GM12864 (cell line): ENCODE measurements at regions not wholly inside any gene's neighbourhood (a gene's known extent, or its start where the extent isn't known, plus 50 kb on each side); places are given as distances from the start of the nearest gene placed in this dataset.

Experiments used
- DNase-seq: peaks from one replicate; pipeline ENCODE4 v3.0.0-alpha.2; 2011; ENCODE audit warnings: low read depth
- H3K4me3 ChIP-seq: 2 replicates; pipeline ENCODE4 v1.5.1; 2011; ENCODE audit warnings: mild to moderate bottlenecking, low read depth, low read length, control low read depth
- TF ChIP-seq, protein P1 (sequence below): IDR thresholded peaks from 2 replicates; pipeline ENCODE4 v1.5.1; 2011; ENCODE audit warnings: low read depth, mild to moderate bottlenecking, moderate library complexity, low read length, control low read depth, inconsistent platforms; ENCODE audit errors: missing control alignments

DNA sequence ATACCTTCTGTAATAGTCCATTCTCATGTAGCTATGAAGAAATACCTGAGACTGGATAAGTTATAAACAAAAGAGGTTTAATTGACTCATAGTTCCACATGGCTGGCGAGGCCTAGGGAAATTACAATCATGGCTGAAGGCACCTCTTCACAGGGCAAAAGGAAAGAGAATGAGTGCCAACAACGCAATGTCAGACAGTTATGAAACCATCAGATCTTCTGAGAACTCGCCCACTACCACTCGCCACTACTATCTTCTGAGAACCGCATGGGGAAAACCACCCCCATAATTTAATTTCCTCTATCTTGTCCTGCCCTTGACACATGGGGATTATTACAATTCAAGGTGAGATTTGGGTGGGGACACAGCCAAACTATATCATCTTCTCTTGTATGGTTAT is 406.8 kb upstream of the CBLB start:
- TF ChIP-seq, protein P1, sequence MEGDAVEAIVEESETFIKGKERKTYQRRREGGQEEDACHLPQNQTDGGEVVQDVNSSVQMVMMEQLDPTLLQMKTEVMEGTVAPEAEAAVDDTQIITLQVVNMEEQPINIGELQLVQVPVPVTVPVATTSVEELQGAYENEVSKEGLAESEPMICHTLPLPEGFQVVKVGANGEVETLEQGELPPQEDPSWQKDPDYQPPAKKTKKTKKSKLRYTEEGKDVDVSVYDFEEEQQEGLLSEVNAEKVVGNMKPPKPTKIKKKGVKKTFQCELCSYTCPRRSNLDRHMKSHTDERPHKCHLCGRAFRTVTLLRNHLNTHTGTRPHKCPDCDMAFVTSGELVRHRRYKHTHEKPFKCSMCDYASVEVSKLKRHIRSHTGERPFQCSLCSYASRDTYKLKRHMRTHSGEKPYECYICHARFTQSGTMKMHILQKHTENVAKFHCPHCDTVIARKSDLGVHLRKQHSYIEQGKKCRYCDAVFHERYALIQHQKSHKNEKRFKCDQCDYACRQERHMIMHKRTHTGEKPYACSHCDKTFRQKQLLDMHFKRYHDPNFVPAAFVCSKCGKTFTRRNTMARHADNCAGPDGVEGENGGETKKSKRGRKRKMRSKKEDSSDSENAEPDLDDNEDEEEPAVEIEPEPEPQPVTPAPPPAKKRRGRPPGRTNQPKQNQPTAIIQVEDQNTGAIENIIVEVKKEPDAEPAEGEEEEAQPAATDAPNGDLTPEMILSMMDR: no peak
- no peak for DNase-seq
- H3K4me3 ChIP-seq: no peak overlapping the region

DNA sequence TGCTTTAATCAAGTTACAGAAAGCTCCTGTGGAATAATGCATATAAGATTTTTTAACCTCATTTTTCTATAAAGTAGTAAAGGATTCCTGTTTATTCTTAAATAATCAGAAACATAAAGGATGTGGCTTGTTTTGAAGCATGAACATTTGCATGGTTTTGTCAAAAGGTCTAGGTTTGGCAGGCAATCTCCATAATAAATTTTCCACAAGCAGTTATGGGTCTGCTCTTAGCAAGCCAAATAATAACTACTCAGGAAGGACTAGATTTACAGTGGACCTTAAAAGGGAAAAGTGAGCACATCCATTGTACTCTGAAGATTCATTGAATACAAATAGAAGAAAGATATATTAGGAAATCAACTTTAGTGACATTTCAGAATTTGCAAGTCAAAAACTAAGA is 407.3 kb upstream of the CBLB start:
- no peak overlapping the region for H3K4me3 ChIP-seq
- TF ChIP-seq, protein P1: no peak
- DNase-seq: no peak

DNA sequence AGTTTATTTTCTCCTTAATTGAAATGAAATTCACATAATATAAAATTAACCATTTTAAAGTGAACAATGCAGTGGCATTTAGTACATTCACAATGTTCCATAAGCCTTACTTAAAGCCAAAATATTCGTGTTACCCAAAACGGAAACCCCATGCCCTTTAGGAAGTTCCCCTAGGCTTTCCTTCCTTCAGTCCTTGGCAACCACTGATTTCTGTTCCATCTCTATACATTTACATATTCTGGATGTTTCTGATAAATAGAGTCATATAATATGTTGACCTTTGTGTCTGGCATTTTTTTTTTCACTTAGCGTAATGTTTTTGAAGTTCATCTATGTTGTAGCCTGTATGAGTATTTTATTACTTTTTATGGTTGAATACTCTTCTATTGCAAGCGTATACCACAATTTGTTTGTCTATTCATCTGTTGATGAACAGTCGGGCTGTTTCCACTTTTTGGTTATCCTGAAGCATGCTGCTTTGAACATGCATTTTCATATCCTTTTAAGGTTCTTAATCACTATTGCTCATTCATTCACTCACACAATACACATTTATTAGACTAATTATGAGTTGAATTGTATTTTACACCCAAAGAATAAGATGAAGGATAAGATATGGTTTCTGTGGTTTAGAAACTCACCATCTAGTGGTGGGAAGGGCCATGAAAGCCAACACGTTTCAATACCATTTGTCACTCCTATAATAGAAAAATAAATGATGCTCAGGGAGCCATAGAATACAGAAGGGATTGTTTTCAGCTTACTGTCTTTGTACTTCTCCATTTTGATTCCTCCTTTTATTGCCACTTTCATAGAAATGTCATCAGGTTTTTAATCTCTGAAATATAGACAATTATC is 408.2 kb upstream of the CBLB start:
- no peak for DNase-seq
- H3K4me3 ChIP-seq: no peak overlapping the region
- TF ChIP-seq, protein P1: no peak

DNA sequence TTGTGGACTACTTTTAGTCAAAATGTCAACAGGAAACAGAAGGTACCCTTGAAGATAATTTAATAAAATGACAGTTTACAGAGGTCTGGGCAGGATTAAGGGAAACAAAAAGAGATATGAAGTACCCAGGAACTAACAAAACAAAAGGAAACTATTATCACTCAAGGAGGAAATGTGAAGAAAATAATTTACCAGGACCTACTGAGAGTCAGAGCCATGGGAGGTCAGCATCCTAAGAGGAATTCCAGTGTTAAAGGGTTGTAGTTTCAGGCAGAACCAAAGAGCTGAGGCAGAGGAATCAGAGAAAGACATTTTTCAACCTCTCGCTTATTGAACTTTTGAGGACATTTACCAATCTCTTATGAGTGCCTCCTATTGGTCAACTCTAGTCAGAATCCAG is 408.9 kb upstream of the CBLB start:
- no peak overlapping the region for H3K4me3 ChIP-seq
- DNase-seq: no peak
- TF ChIP-seq, protein P1: no peak

DNA sequence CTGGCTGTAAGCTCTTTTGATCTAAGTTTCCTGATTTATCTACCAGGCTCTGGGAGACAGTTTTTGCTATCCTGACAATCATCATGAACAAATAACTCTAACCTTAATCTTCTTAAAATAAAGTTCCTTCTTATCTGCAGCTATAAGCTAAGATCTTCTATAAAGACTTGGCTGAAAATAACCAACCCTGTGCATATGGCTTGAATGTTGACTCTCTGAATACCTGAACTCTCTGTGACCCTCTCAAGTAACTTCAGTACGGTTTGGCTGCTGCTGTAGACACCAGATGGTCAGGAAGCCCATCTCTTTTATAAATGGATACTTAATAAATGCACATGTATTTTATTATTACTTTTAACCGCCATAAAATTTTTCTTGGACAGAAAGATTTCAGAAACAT is 412.4 kb upstream of the CBLB start:
- TF ChIP-seq, protein P1: no peak
- no peak for DNase-seq
- no peak overlapping the region for H3K4me3 ChIP-seq

DNA sequence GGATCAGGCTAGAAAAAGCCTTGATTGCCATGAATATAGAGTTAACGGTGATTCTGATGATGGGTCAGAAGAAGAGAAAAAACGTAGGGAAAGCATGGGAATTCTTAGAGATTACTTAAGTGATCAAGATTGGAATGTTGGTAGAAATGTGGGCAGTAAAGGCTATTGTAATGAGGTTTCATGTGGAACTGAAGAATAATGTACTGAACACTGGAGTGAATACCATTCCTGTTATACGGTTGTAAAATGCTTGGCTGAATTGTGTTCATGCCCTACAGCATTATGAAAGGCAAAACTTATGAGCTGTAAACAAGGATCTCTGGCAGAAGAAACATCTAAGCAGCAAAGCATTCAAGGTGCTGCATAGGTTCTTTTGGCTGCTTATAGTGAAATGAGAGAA is 414.1 kb upstream of the CBLB start:
- H3K4me3 ChIP-seq: no peak overlapping the region
- TF ChIP-seq, protein P1: no peak

DNA sequence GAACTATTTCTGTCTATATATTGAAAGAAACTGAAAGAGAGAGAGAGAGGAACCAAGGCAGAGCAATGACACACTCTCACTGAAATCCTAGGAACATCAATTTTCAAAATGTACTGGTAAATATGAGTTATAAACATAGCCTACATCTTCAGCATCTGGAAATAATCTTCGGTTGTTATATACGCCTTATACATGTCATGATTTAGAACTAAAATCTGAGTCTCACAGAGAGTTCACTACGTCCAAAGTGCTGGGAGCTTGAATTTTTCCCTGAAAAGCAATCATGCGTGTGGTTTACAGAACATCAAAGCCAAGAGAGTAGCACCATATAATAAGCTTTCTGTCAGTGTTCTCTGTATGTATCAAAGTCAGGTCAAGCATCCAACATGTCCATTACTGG is 420.0 kb upstream of the CBLB start:
- DNase-seq: no peak
- TF ChIP-seq, protein P1: no peak

More for the DNA sequence above, 414.1 kb upstream of the CBLB start:
- DNase-seq: no peak

More for the DNA sequence above, 420.0 kb upstream of the CBLB start:
- no peak overlapping the region for H3K4me3 ChIP-seq
